ENCODE measurements at regions not wholly inside any gene's neighbourhood (a gene's known extent, or its start where the extent isn't known, plus 50 kb on each side); places are given as distances from the start of the nearest gene placed in this dataset.

- Histone ChIP-seq H3K27ac (ENCODE audit: low read length) (no peak overlapping the region), H3K36me3 (ENCODE audit: control insufficient read depth, insufficient read depth, low read length) (no peaks in the 10 kb centered on the region), H3K27me3 (ENCODE audit: control insufficient read depth, insufficient read depth, low read length) (no peaks in the 10 kb centered on the region), H3K9me3 (ENCODE audit: control insufficient read depth, insufficient read depth, low read depth, low read length) (no peaks in the 10 kb centered on the region), H3K4me1 (ENCODE audit: control insufficient read depth, insufficient read depth, low read length) (no peaks in the 10 kb centered on the region), H3K4me3 (ENCODE audit: low read depth in 2 of 2, low read length in 2 of 2) (no peak overlapping the region)
- no TSS peak for BruUV-seq (replicated peaks)
- TF ChIP-seq, protein P1, sequence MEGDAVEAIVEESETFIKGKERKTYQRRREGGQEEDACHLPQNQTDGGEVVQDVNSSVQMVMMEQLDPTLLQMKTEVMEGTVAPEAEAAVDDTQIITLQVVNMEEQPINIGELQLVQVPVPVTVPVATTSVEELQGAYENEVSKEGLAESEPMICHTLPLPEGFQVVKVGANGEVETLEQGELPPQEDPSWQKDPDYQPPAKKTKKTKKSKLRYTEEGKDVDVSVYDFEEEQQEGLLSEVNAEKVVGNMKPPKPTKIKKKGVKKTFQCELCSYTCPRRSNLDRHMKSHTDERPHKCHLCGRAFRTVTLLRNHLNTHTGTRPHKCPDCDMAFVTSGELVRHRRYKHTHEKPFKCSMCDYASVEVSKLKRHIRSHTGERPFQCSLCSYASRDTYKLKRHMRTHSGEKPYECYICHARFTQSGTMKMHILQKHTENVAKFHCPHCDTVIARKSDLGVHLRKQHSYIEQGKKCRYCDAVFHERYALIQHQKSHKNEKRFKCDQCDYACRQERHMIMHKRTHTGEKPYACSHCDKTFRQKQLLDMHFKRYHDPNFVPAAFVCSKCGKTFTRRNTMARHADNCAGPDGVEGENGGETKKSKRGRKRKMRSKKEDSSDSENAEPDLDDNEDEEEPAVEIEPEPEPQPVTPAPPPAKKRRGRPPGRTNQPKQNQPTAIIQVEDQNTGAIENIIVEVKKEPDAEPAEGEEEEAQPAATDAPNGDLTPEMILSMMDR (IDR thresholded peaks at IDR 0.05) = no peak
- TF ChIP-seq TCF7L2 (IDR thresholded peaks at IDR 0.05; ENCODE audit: low read depth, low read length) (no peak), SIN3A (IDR thresholded peaks at IDR 0.05; ENCODE audit: borderline replicate concordance, insufficient read depth, low read depth, low read length) (no peak), POLR2AphosphoS5 (IDR thresholded peaks at IDR 0.05; ENCODE audit: low read depth, low read length) (no peak)
- TF ChIP-seq, protein P2, sequence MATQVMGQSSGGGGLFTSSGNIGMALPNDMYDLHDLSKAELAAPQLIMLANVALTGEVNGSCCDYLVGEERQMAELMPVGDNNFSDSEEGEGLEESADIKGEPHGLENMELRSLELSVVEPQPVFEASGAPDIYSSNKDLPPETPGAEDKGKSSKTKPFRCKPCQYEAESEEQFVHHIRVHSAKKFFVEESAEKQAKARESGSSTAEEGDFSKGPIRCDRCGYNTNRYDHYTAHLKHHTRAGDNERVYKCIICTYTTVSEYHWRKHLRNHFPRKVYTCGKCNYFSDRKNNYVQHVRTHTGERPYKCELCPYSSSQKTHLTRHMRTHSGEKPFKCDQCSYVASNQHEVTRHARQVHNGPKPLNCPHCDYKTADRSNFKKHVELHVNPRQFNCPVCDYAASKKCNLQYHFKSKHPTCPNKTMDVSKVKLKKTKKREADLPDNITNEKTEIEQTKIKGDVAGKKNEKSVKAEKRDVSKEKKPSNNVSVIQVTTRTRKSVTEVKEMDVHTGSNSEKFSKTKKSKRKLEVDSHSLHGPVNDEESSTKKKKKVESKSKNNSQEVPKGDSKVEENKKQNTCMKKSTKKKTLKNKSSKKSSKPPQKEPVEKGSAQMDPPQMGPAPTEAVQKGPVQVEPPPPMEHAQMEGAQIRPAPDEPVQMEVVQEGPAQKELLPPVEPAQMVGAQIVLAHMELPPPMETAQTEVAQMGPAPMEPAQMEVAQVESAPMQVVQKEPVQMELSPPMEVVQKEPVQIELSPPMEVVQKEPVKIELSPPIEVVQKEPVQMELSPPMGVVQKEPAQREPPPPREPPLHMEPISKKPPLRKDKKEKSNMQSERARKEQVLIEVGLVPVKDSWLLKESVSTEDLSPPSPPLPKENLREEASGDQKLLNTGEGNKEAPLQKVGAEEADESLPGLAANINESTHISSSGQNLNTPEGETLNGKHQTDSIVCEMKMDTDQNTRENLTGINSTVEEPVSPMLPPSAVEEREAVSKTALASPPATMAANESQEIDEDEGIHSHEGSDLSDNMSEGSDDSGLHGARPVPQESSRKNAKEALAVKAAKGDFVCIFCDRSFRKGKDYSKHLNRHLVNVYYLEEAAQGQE (IDR thresholded peaks at IDR 0.05; ENCODE audit: insufficient read depth in 1 of 2, low read depth in 2 of 2, low read length in 1 of 2) = no peak
- in situ Hi-C loops (cut with HindIII; ENCODE audit: low pct_unique_long_range_greater_than_20kb, low sequenced_read_pairs) (no loop called here), intact Hi-C loops (cut with micrococcal nuclease; ENCODE audit: unreplicated experiment) (no loop called here)
- CTCF ChIA-PET = no interaction called here
- POLR2A ChIA-PET = no interaction called here
- DNase-seq (ENCODE audit: low read depth, low spot score) (no peak), ATAC-seq (no peak)
Observed at GRCh38 chr1:199639453-199639852, 388.1 kb upstream of the NR5A2 start.

GRCh38 chr1:199641531-199641930 lies 386.0 kb upstream of the NR5A2 start:
- no peak for ATAC-seq
- Histone ChIP-seq H3K4me1 (ENCODE audit: control insufficient read depth, insufficient read depth, low read length) (no peaks in the 10 kb centered on the region), H3K27me3 (ENCODE audit: control insufficient read depth, insufficient read depth, low read length) (0 out of 2 replicates have a peak, but pooled peaks cover 4% of the 10 kb centered on the region), H3K27ac (ENCODE audit: low read length) (no peak overlapping the region), H3K4me3 (ENCODE audit: low read depth in 2 of 2, low read length in 2 of 2) (no peak overlapping the region), H3K9me3 (ENCODE audit: control insufficient read depth, insufficient read depth, low read depth, low read length) (no peaks in the 10 kb centered on the region), H3K36me3 (ENCODE audit: control insufficient read depth, insufficient read depth, low read length) (no peaks in the 10 kb centered on the region)
- ChIA-PET POLR2A (interaction anchor here (0.6 kb wide), 1 partner anchor 15 kb away, joined by 3 read pairs; no protein-coding TSS in a partner anchor), CTCF (no interaction called here)
- TF ChIP-seq, protein P1 (IDR thresholded peaks at IDR 0.05) = no peak
- TF ChIP-seq TCF7L2 (IDR thresholded peaks at IDR 0.05; ENCODE audit: low read depth, low read length) = no peak
- TF ChIP-seq SIN3A (IDR thresholded peaks at IDR 0.05; ENCODE audit: borderline replicate concordance, insufficient read depth, low read depth, low read length) = no peak
- TF ChIP-seq, protein P2 (IDR thresholded peaks at IDR 0.05; ENCODE audit: insufficient read depth in 1 of 2, low read depth in 2 of 2, low read length in 1 of 2) = no peak
- TF ChIP-seq POLR2AphosphoS5 (IDR thresholded peaks at IDR 0.05; ENCODE audit: low read depth, low read length) = no peak
- in situ Hi-C loops (cut with HindIII; ENCODE audit: low pct_unique_long_range_greater_than_20kb, low sequenced_read_pairs) (no loop called here), intact Hi-C loops (cut with micrococcal nuclease; ENCODE audit: unreplicated experiment) (no loop called here)
- BruUV-seq (replicated peaks) = no TSS peak
- no peak for DNase-seq (ENCODE audit: low read depth, low spot score)
